MM.1S (cell line): ENCODE measurements at regions not wholly inside any gene's neighbourhood (a gene's known extent, or its start where the extent isn't known, plus 50 kb on each side); places are given as distances from the start of the nearest gene placed in this dataset.
A peak's percentile ranks its signal among the peaks of the same experiment; 100 is the strongest.

Experiments
- DNase-seq: peaks from one replicate; pipeline ENCODE4 v3.0.0-alpha.2; 2015
- H2AFZ ChIP-seq: fragments of 300-600 bp; sonication (generic); 2 replicates; pipeline ENCODE4 v1.6.0; 2016; ENCODE audit warnings: antibody characterized with exemption, low read length
- H3F3A ChIP-seq: fragments of 300-600 bp; sonication (generic); 2 replicates; pipeline ENCODE4 v1.6.1; 2016; ENCODE audit warnings: mild to moderate bottlenecking, antibody characterized with exemption, low read length, moderate library complexity, mixed read lengths; ENCODE audit not compliant: insufficient read depth
- H3K27ac ChIP-seq: fragments of 300-600 bp; sonication (generic); 2 replicates; pipeline ENCODE4 v1.5.1; 2016; ENCODE audit warnings: mild to moderate bottlenecking, low read length
- H3K27me3 ChIP-seq: fragments of 300-600 bp; sonication (generic); replicated peaks from 2 replicates; pipeline ENCODE4 v1.6.0; 2016; ENCODE audit warnings: low read length; ENCODE audit not compliant: insufficient read depth
- H3K36me3 ChIP-seq: fragments of 300-600 bp; sonication (generic); replicated peaks from 2 replicates; pipeline ENCODE4 v1.6.1; 2016; ENCODE audit warnings: mild to moderate bottlenecking, low read length, mixed read lengths; ENCODE audit not compliant: insufficient read depth
- H3K4me1 ChIP-seq: fragments of 300-600 bp; sonication (generic); 2 replicates; pipeline ENCODE4 v1.6.1; 2016; ENCODE audit warnings: low read length, mixed read lengths
- H3K4me2 ChIP-seq: fragments of 300-600 bp; sonication (generic); 2 replicates; pipeline ENCODE4 v1.6.0; 2016; ENCODE audit warnings: low read depth, low read length
- H3K4me3 ChIP-seq: fragments of 300-600 bp; sonication (generic); 2 replicates; pipeline ENCODE4 v1.5.1; 2016; ENCODE audit warnings: low read length, mixed read lengths
- H3K79me2 ChIP-seq: fragments of 300-600 bp; sonication (generic); 2 replicates; pipeline ENCODE4 v1.6.1; 2016; ENCODE audit warnings: mixed run types, low read length, mixed read lengths
- H3K9ac ChIP-seq: fragments of 300-600 bp; sonication (generic); 2 replicates; pipeline ENCODE4 v1.6.1; 2016; ENCODE audit warnings: low read length, mixed read lengths
- H3K9me2 ChIP-seq: fragments of 300-600 bp; sonication (generic); replicated peaks from 2 replicates; pipeline ENCODE4 v1.6.1; 2016; ENCODE audit warnings: mild to moderate bottlenecking, low read length, mixed read lengths; ENCODE audit not compliant: insufficient read depth
- H3K9me3 ChIP-seq: fragments of 300-600 bp; sonication (generic); replicated peaks from 2 replicates; pipeline ENCODE4 v1.6.1; 2016; ENCODE audit warnings: mild to moderate bottlenecking, low read length, mixed read lengths; ENCODE audit not compliant: insufficient read depth
- H4K20me1 ChIP-seq: fragments of 300-600 bp; sonication (generic); 2 replicates; pipeline ENCODE4 v1.6.1; 2016; ENCODE audit warnings: mild to moderate bottlenecking, low read length, moderate library complexity, mixed read lengths; ENCODE audit not compliant: insufficient read depth
- CTCF ChIP-seq: fragments of 300-600 bp; sonication (generic); IDR thresholded peaks from 2 replicates; pipeline ENCODE4 v1.5.1; 2016; ENCODE audit warnings: antibody characterized with exemption, low read length, mixed read lengths
- EZH2 ChIP-seq: fragments of 300-600 bp; sonication (generic); optimal IDR thresholded peaks from 2 replicates; pipeline ENCODE3; 2017; ENCODE audit warnings: low read depth, mild to moderate bottlenecking, antibody characterized with exemption, low read length, mixed read lengths
- EZH2phosphoT487 ChIP-seq: fragments of 300-600 bp; sonication (generic); IDR thresholded peaks from 2 replicates; pipeline ENCODE4 v1.6.1; 2018; ENCODE audit warnings: antibody characterized with exemption, low read length

- no peak overlapping the region for H3K9ac ChIP-seq
- H3K4me2 ChIP-seq: peak overlapping the region; percentile 88
- H3K9me2 ChIP-seq: no peaks in the 10 kb centered on the region
- H2AFZ ChIP-seq: 0 out of 2 replicates have a peak overlapping the region, but pooled peaks have one; percentile 16
- TF ChIP-seq CTCF (no peak), EZH2 (no peak), EZH2phosphoT487 (no peak)
- peaks cover 36% of the 10 kb centered on the region for H3K27me3 ChIP-seq
- no peak overlapping the region for H3K27ac ChIP-seq
- H3F3A ChIP-seq: no peaks in the 10 kb centered on the region
- DNase-seq: no peak
- H3K4me3 ChIP-seq: no peak overlapping the region
- peaks cover 5% of the 10 kb centered on the region; the same call in 1 of the 2 replicates for H3K4me1 ChIP-seq
- H3K36me3 ChIP-seq: no peaks in the 10 kb centered on the region
- no peaks in the 10 kb centered on the region for H3K9me3 ChIP-seq
- H3K79me2 ChIP-seq: no peaks in the 10 kb centered on the region
- H4K20me1 ChIP-seq: no peaks in the 10 kb centered on the region
Observed at GRCh38 chr11:69545976-69546617, 64.6 kb downstream of the LINC01488 start.

DNA sequence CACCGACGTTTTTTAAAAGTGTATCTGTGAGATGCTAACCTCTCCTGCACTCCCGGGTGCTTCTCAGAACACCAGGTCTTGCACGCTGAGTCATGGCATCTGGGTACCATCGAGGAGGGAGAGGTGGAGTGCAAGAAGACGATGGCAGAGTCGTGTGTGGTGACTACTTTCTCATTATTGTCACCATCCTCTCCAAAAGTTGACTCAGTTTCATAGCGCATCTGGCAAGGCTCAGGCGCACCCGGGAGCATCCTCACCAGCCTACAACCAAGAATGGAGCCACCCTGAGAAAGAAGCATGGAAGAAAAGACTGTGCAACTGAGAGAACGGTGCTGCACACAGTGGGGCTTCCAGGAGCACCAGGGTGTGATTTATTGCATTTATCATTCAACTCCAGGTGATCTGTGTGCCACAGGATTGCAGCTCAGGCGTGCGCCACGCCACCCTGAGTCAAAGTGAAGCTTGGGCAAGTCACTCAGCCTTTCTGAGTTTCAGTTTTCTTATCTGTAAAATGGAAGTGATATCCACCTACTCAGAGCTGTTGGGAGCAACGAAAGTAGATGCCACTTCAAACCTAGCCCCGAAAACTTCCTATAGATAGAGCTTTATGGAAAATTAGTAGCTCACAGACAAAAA lies 65.4 kb downstream of the LINC01488 start:
- Histone ChIP-seq H3K9ac (no peak overlapping the region), H4K20me1 (no peaks in the 10 kb centered on the region), H3F3A (no peaks in the 10 kb centered on the region), H3K4me1 (peaks cover 5% of the 10 kb centered on the region; the same call in 1 of the 2 replicates), H3K4me2 (peak overlapping the region; percentile 88), H3K27ac (no peak overlapping the region), H3K9me3 (no peaks in the 10 kb centered on the region), H2AFZ (peak overlapping the region; percentile 16; the same call in 1 of the 2 replicates), H3K4me3 (peak overlapping the region; percentile 43), H3K27me3 (peaks cover 36% of the 10 kb centered on the region), H3K36me3 (no peaks in the 10 kb centered on the region), H3K9me2 (no peaks in the 10 kb centered on the region), H3K79me2 (no peaks in the 10 kb centered on the region)
- peak; percentile 31 for TF ChIP-seq CTCF
- TF ChIP-seq EZH2: no peak
- DNase-seq: peak; percentile 55

DNA sequence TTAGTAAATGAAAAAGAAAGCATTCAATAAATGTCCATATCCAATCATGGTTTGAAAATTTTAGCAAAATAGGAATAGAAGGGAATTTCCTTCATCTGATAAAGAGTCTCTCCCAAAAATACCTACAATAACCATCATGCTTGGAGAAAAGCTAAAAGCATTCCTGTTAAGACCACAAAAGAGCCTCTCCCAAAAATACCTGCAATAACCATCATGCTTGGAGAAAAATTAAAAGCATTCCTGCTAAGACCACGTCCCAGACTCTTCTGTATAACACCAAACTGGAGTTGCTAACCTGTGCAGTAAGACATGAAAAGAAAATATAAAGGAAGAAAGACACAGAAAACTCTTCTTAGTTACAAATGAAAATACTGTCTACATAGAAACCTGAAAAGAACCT lies 69.4 kb downstream of the LINC01488 start:
- no peak overlapping the region for H3K4me2 ChIP-seq
- no peak overlapping the region for H2AFZ ChIP-seq
- peaks cover 5% of the 10 kb centered on the region; the same call in 1 of the 2 replicates for H3K4me1 ChIP-seq
- peaks cover 14% of the 10 kb centered on the region; the same call in 1 of the 2 replicates for H3K27me3 ChIP-seq
- no peaks in the 10 kb centered on the region for H3K36me3 ChIP-seq
- no peak for TF ChIP-seq EZH2
- no peak for TF ChIP-seq CTCF
- no peak for TF ChIP-seq EZH2phosphoT487
- no peak for DNase-seq
- no peaks in the 10 kb centered on the region for H3K9me3 ChIP-seq
- no peaks in the 10 kb centered on the region for H4K20me1 ChIP-seq
- H3K9ac ChIP-seq: no peak overlapping the region
- no peaks in the 10 kb centered on the region for H3K79me2 ChIP-seq
- H3F3A ChIP-seq: no peaks in the 10 kb centered on the region
- no peak overlapping the region for H3K4me3 ChIP-seq
- no peaks in the 10 kb centered on the region for H3K9me2 ChIP-seq
- H3K27ac ChIP-seq: no peak overlapping the region
